HCT116 (cell line): ENCODE measurements at regions not wholly inside any gene's neighbourhood (a gene's known extent, or its start where the extent isn't known, plus 50 kb on each side); places are given as distances from the start of the nearest gene placed in this dataset.

Experiments
- ATAC-seq: fragments of 200-7000 bp; cut with Tn5 transposase; 2 replicates; pipeline ENCODE4 v1.9.1; 2020; ENCODE audit warnings: mild to moderate bottlenecking, moderate library complexity
- BruUV-seq: library from RNA; stranded (reverse); fragments of 400-500 nt; replicated peaks from 2 replicates; lab custom pipeline; 2021; lab: Mats Ljungman, UMichigan
- CTCF ChIA-PET: fragments of 300-600 bp; sonication (Branson Sonifier 250); formaldehyde crosslinking; loops from one replicate; lab custom pipeline; 2021; ENCODE audit warnings: antibody characterized with exemption; lab: Charles Lee
- POLR2A ChIA-PET: fragments of 300-600, 350-600 bp; sonication (Branson Sonifier 250); formaldehyde crosslinking; loops from one replicate; lab custom pipeline; 2021; ENCODE audit warnings: antibody characterized with exemption; lab: Charles Lee
- RAD21 ChIA-PET, 2 experiments: fragments of 300-600 bp; sonication (Branson Sonifier 250); formaldehyde crosslinking; loops; one replicate each; lab custom pipeline; 2023; ENCODE audit warnings: low total read pairs in 2 of 2; ENCODE audit not compliant: uncharacterized antibody in 2 of 2, unreplicated experiment in 2 of 2, low non-redundant PET in 1 of 2; lab: Charles Lee
- DNase-seq: peaks from one replicate; pipeline ENCODE4 v3.0.0-alpha.2; 2010; ENCODE audit warnings: low read depth, low spot score
- H2AFZ ChIP-seq: fragments of 200-600 bp; shearing (Covaris generic), sonication (generic); 2 replicates; pipeline ENCODE4 v1.6.1; 2017; ENCODE audit warnings: low read depth, mixed run types, mixed read lengths, antibody characterized with exemption, low read length; ENCODE audit not compliant: poor library complexity, severe bottlenecking
- H3K27ac ChIP-seq: 2 replicates; pipeline ENCODE4 v1.5.1; 2012; ENCODE audit warnings: low read depth, low read length
- H3K27me3 ChIP-seq: fragments of 200-600 bp; sonication (generic); 2 replicates; pipeline ENCODE4 v1.6.1; 2016; ENCODE audit warnings: mixed run types, low read length, mixed read lengths; ENCODE audit not compliant: insufficient read depth
- H3K36me3 ChIP-seq, 2 experiments: fragments of 200-500 bp in 1 of 2; fragments of 200-600 bp in 1 of 2; sonication (Bioruptor generic) in 1 of 2; sonication (generic) in 1 of 2; 2 replicates each; pipeline versions ENCODE4 v1.5.1 to v1.6.1; 2014 to 2016; ENCODE audit warnings: low read length in 2 of 2, inconsistent platforms in 1 of 2, mixed read lengths in 1 of 2, mixed run types in 1 of 2; ENCODE audit not compliant: insufficient read depth in 2 of 2, control insufficient read depth in 1 of 2
- H3K4me1 ChIP-seq, 2 experiments: fragments of 200-600 bp in 1 of 2; sonication (generic) in 1 of 2; 2 replicates each; pipeline versions ENCODE4 v1.5.1 to v1.6.1; 2012 to 2017; ENCODE audit warnings: low read length in 2 of 2, inconsistent platforms in 1 of 2, mild to moderate bottlenecking in 1 of 2, mixed read lengths in 1 of 2, mixed run types in 1 of 2, moderate library complexity in 1 of 2; ENCODE audit not compliant: insufficient read depth in 2 of 2, control insufficient read depth in 1 of 2
- H3K4me2 ChIP-seq: fragments of 200-600 bp; sonication (generic); 2 replicates; pipeline ENCODE4 v1.6.1; 2017; ENCODE audit warnings: mixed run types, low read length, mixed read lengths
- H3K4me3 ChIP-seq, 2 experiments: fragments of 200-600 bp in 1 of 2; sonication (generic) in 1 of 2; replicated peaks in 1 of 2; 2 replicates each; pipeline ENCODE4 v1.5.1; 2011 to 2016; ENCODE audit warnings: low read length in 2 of 2, control low read depth in 1 of 2, low read depth in 1 of 2, mild to moderate bottlenecking in 1 of 2, mixed read lengths in 1 of 2, mixed run types in 1 of 2
- H3K79me2 ChIP-seq: fragments of 200-600 bp; sonication (generic); 2 replicates; pipeline ENCODE4 v1.6.1; 2017; ENCODE audit warnings: mild to moderate bottlenecking, mixed run types, low read length, moderate library complexity, mixed read lengths; ENCODE audit not compliant: insufficient read depth
- H3K9ac ChIP-seq: fragments of 200-600 bp; sonication (generic); 2 replicates; pipeline ENCODE4 v1.6.1; 2016; ENCODE audit warnings: low read length, mixed read lengths
- H3K9me2 ChIP-seq: fragments of 200-600 bp; sonication (generic), shearing (Covaris generic); 2 replicates; pipeline ENCODE4 v1.6.1; 2017; ENCODE audit warnings: mixed run types, mild to moderate bottlenecking, moderate library complexity; ENCODE audit not compliant: insufficient read depth
- H3K9me3 ChIP-seq, 2 experiments: fragments of 200-500 bp in 1 of 2; fragments of 200-600 bp in 1 of 2; sonication (Bioruptor generic) in 1 of 2; sonication (generic) in 1 of 2; 2 replicates each; pipeline ENCODE4 v1.6.1; 2014 to 2017; ENCODE audit warnings: low read length in 2 of 2, mixed read lengths in 2 of 2, inconsistent platforms in 1 of 2, low read depth in 1 of 2, mild to moderate bottlenecking in 1 of 2, mixed run types in 1 of 2, moderate library complexity in 1 of 2; ENCODE audit not compliant: control insufficient read depth in 1 of 2, insufficient read depth in 1 of 2
- H4K20me1 ChIP-seq: fragments of 200-600 bp; sonication (generic), shearing (Covaris generic); 2 replicates; pipeline ENCODE4 v1.6.1; 2017; ENCODE audit warnings: mixed run types, mild to moderate bottlenecking, moderate library complexity; ENCODE audit not compliant: insufficient read depth
- ATF3 ChIP-seq: IDR thresholded peaks from 2 replicates; pipeline ENCODE4 v1.6.1; 2012
- CEBPB ChIP-seq: IDR thresholded peaks from 2 replicates; pipeline ENCODE4 v1.6.1; 2012; ENCODE audit warnings: low read depth
- CTCF ChIP-seq, 3 experiments: fragments of 200-600 bp in 1 of 3; sonication (generic) in 1 of 3; IDR thresholded peaks in 2 of 3; conservative IDR thresholded peaks in 1 of 3; 2 replicates each; pipeline ENCODE4 v1.5.1; 2012 to 2017; ENCODE audit warnings: low read depth in 2 of 3, low read length in 2 of 3, antibody characterized with exemption in 1 of 3, borderline replicate concordance in 1 of 3, control low read depth in 1 of 3, mild to moderate bottlenecking in 1 of 3, mixed read lengths in 1 of 3, mixed run types in 1 of 3, moderate library complexity in 1 of 3; ENCODE audit not compliant: insufficient read depth in 1 of 3
- EGR1 ChIP-seq: IDR thresholded peaks from 2 replicates; pipeline ENCODE4 v1.6.1; 2012; ENCODE audit warnings: low read depth
- ELF1 ChIP-seq: IDR thresholded peaks from 2 replicates; pipeline ENCODE4 v1.6.1; 2012; ENCODE audit warnings: low read depth, borderline replicate concordance
- EZH2 ChIP-seq: fragments of 200-600 bp; sonication (generic); IDR thresholded peaks from 2 replicates; pipeline ENCODE4 v1.6.1; 2017; ENCODE audit warnings: antibody characterized with exemption, mixed run types
- POLR2A ChIP-seq: IDR thresholded peaks from 2 replicates; pipeline ENCODE4 v1.7.0; 2011; ENCODE audit warnings: borderline replicate concordance; ENCODE audit not compliant: insufficient read depth, insufficient read length; ENCODE audit errors: extremely low read depth
- RAD21 ChIP-seq: IDR thresholded peaks from 2 replicates; pipeline ENCODE4 v1.6.1; 2012; ENCODE audit warnings: low read depth, mild to moderate bottlenecking
- SIN3A ChIP-seq: IDR thresholded peaks from 2 replicates; pipeline ENCODE4 v1.6.1; 2012; ENCODE audit warnings: low read depth
- SRF ChIP-seq: IDR thresholded peaks from 2 replicates; pipeline ENCODE4 v1.6.1; 2012; ENCODE audit warnings: low read depth
- TCF7L2 ChIP-seq: IDR thresholded peaks from 2 replicates; pipeline ENCODE4 v1.7.0; 2011; ENCODE audit warnings: borderline replicate concordance, inconsistent platforms; ENCODE audit not compliant: insufficient read depth, insufficient read length; ENCODE audit errors: extremely low read depth
- ZFX ChIP-seq: fragments of 450-650 bp; IDR thresholded peaks from 2 replicates; pipeline ENCODE4 v1.6.1; 2017
- intact Hi-C: fragments of 100-400 bp; cut with micrococcal nuclease; formaldehyde crosslinking; loops from 2 replicates; pipeline ENCODE4 v1.10.0; 2022

DNA sequence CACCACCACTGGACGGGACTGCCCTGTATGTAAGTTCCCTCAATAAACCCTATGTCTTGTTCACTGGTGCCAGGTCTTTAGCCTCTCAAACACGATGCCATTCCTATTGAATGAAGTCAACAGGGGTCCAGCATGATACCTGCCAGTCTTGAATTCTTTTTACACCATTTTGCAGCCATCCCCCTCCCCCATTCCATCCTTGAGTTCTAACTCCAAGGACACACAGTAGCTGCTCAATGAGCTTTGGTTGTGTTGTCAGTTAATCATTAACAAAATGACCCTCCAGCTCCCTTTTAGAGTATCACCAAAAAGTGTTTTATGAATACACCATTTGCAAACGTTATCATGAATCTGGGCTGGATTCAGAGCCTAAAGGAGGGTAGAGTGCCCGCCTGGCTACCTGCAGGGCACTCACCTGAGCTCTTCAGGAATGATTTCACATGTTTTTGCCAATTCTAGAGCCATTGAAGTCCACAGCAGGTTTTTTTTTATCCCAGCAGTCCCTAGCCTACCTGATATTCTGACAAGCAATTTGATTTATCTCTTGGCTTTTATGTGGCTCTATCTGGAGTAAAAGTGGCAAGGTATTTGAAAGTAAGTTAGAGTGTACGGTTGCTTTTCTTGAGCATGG lies 271.8 kb downstream of the SMARCA2 start (continued):
- no peak for TF ChIP-seq POLR2A
- no peak for TF ChIP-seq SIN3A
- no peak for TF ChIP-seq ELF1

DNA sequence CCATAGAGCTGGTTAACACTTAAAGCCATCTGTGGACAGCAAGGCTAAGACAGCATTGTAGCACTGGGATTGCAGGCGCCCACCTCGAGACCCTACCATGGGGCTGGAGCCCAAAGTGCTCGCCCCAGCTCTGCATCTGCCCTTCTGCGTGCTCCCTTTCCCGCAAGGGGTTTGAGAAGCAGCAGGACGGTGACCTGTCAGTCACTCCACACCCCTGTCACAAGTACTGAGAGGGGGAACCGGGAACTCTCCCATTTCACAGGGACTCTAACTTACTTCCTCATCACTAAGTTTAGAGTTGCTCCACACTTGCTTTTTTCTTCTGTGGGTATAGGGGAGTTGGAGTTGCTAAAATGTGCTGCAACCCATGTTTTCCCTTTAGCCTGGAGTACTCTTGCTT lies 273.2 kb downstream of the SMARCA2 start:
- ATAC-seq: no peak
- Histone ChIP-seq H3K9me3 (no peaks in the 10 kb centered on the region), H4K20me1 (no peaks in the 10 kb centered on the region), H3K36me3 (no peaks in the 10 kb centered on the region), H3K27ac (no peak overlapping the region), H2AFZ (no peak overlapping the region), H3K79me2 (no peaks in the 10 kb centered on the region), H3K4me3 (no peak overlapping the region), H3K9me2 (no peaks in the 10 kb centered on the region), H3K4me1 (no peaks in the 10 kb centered on the region), H3K4me2 (no peak overlapping the region), H3K27me3 (no peaks in the 10 kb centered on the region), H3K9ac (no peak overlapping the region)
- BruUV-seq: no TSS peak
- POLR2A ChIA-PET: no interaction called here
- intact Hi-C loops: no loop called here
- DNase-seq: no peak
- no peak for TF ChIP-seq RAD21
- TF ChIP-seq SRF: no peak
- TF ChIP-seq CTCF (IDR thresholded peaks at IDR 0.05 in 2 of 3, conservative IDR thresholded peaks at IDR 0.05 in 1 of 3; ENCODE audit: borderline replicate concordance in 1 of 3, insufficient read depth in 1 of 3, low read depth in 2 of 3, low read length in 2 of 3): no peak
- no peak for TF ChIP-seq ZFX
- no peak for TF ChIP-seq EZH2
- no peak for TF ChIP-seq ATF3
- TF ChIP-seq EGR1: no peak
- TF ChIP-seq TCF7L2: no peak
- TF ChIP-seq CEBPB: no peak
- no peak for TF ChIP-seq POLR2A
- CTCF ChIA-PET: no interaction called here
- RAD21 ChIA-PET: no interaction called here
